ENCODE measurements at regions not wholly inside any gene's neighbourhood (a gene's known extent, or its start where the extent isn't known, plus 50 kb on each side); places are given as distances from the start of the nearest gene placed in this dataset.

- Histone ChIP-seq H3K4me2 (ENCODE audit: low read length) (no peak overlapping the region), H3K36me3 (ENCODE audit: control insufficient read depth, insufficient read depth, low read length) (no peaks in the 10 kb centered on the region), H3K4me1 (ENCODE audit: control insufficient read depth, low read depth, low read length) (no peaks in the 10 kb centered on the region), H3K23ac (ENCODE audit: low read length) (no peak overlapping the region), H3K56ac (ENCODE audit: low read length) (no peak overlapping the region), H3K9ac (ENCODE audit: low read length) (no peak overlapping the region), H2BK120ac (ENCODE audit: low read depth, low read length) (no peak overlapping the region), H3K4me3 (ENCODE audit: low read length) (no peak overlapping the region), H3K27ac (ENCODE audit: low read depth, low read length) (no peak overlapping the region), H4K5ac (ENCODE audit: low read length) (no peak overlapping the region), H3K27me3 (ENCODE audit: insufficient read depth, low read length, poor library complexity) (no peaks in the 10 kb centered on the region), H3K4ac (ENCODE audit: low read depth, low read length) (no peak overlapping the region), H3K18ac (ENCODE audit: low read length) (no peak overlapping the region), H2AK5ac (ENCODE audit: low read length) (no peak overlapping the region), H3K79me2 (ENCODE audit: control insufficient read depth, insufficient read depth, low read length) (no peaks in the 10 kb centered on the region), H3K79me1 (ENCODE audit: low read length) (no peaks in the 10 kb centered on the region), H4K8ac (ENCODE audit: low read depth, low read length) (no peak overlapping the region), H2BK15ac (replicated peaks; ENCODE audit: low read depth) (no peak overlapping the region), H2BK5ac (ENCODE audit: low read length) (no peak overlapping the region)
- no peak for DNase-seq
- WGBS (ENCODE audit: extremely low coverage, insufficient coverage, low lambda C conversion rate) = no CpG with 5 or more reads among the region's 5 CpGs
These were observed 94.3 kb upstream of the SDK1 start for GRCh38 chr7:3206771-3207191.

- Histone ChIP-seq H3K18ac (ENCODE audit: low read length) (no peak overlapping the region), H2AK5ac (ENCODE audit: low read length) (no peak overlapping the region), H2BK5ac (ENCODE audit: low read length) (no peak overlapping the region), H4K8ac (ENCODE audit: low read depth, low read length) (no peak overlapping the region), H3K27ac (ENCODE audit: low read depth, low read length) (no peak overlapping the region), H3K79me1 (ENCODE audit: low read length) (no peaks in the 10 kb centered on the region), H4K5ac (ENCODE audit: low read length) (no peak overlapping the region), H2BK120ac (ENCODE audit: low read depth, low read length) (no peak overlapping the region), H3K4me2 (ENCODE audit: low read length) (no peak overlapping the region), H3K23ac (ENCODE audit: low read length) (no peak overlapping the region), H3K36me3 (ENCODE audit: control insufficient read depth, insufficient read depth, low read length) (no peaks in the 10 kb centered on the region), H3K27me3 (ENCODE audit: insufficient read depth, low read length, poor library complexity) (no peaks in the 10 kb centered on the region), H3K4ac (ENCODE audit: low read depth, low read length) (no peak overlapping the region), H3K4me1 (ENCODE audit: control insufficient read depth, low read depth, low read length) (no peaks in the 10 kb centered on the region), H3K56ac (ENCODE audit: low read length) (no peak overlapping the region), H2BK15ac (replicated peaks; ENCODE audit: low read depth) (no peak overlapping the region), H3K4me3 (ENCODE audit: low read length) (no peak overlapping the region), H3K9ac (ENCODE audit: low read length) (no peak overlapping the region), H3K79me2 (ENCODE audit: control insufficient read depth, insufficient read depth, low read length) (no peaks in the 10 kb centered on the region)
- DNase-seq = no peak
- WGBS (ENCODE audit: extremely low coverage, insufficient coverage, low lambda C conversion rate) = no CpG with 5 or more reads among the region's 11 CpGs
These were observed 93.6 kb upstream of the SDK1 start for GRCh38 chr7:3207387-3207902.

- no peaks in the 10 kb centered on the region for H3K79me2 ChIP-seq (ENCODE audit: control insufficient read depth, insufficient read depth, low read length)
- H3K4me3 ChIP-seq (ENCODE audit: low read length) = no peak overlapping the region
- H2AK5ac ChIP-seq (ENCODE audit: low read length) = no peak overlapping the region
- no peak overlapping the region for H4K5ac ChIP-seq (ENCODE audit: low read length)
- WGBS (ENCODE audit: extremely low coverage, insufficient coverage, low lambda C conversion rate) = no CpG with 5 or more reads among the region's 2 CpGs
- no peak overlapping the region for H3K23ac ChIP-seq (ENCODE audit: low read length)
- H3K9ac ChIP-seq (ENCODE audit: low read length) = no peak overlapping the region
- no peak overlapping the region for H3K56ac ChIP-seq (ENCODE audit: low read length)
- no peaks in the 10 kb centered on the region for H3K79me1 ChIP-seq (ENCODE audit: low read length)
- H2BK15ac ChIP-seq (replicated peaks; ENCODE audit: low read depth) = no peak overlapping the region
- no peak overlapping the region for H3K18ac ChIP-seq (ENCODE audit: low read length)
- H3K4ac ChIP-seq (ENCODE audit: low read depth, low read length) = no peak overlapping the region
- no peak overlapping the region for H3K27ac ChIP-seq (ENCODE audit: low read depth, low read length)
- H4K8ac ChIP-seq (ENCODE audit: low read depth, low read length) = no peak overlapping the region
- DNase-seq = peak; percentile 47
- H3K36me3 ChIP-seq (ENCODE audit: control insufficient read depth, insufficient read depth, low read length) = no peaks in the 10 kb centered on the region
- H3K4me2 ChIP-seq (ENCODE audit: low read length) = no peak overlapping the region
- H2BK5ac ChIP-seq (ENCODE audit: low read length) = no peak overlapping the region
- H3K27me3 ChIP-seq (ENCODE audit: insufficient read depth, low read length, poor library complexity) = no peaks in the 10 kb centered on the region
- H2BK120ac ChIP-seq (ENCODE audit: low read depth, low read length) = no peak overlapping the region
- H3K4me1 ChIP-seq (ENCODE audit: control insufficient read depth, low read depth, low read length) = no peaks in the 10 kb centered on the region
These were observed 90.5 kb upstream of the SDK1 start for GRCh38 chr7:3210531-3210930.

- no peak overlapping the region for H3K4ac ChIP-seq (ENCODE audit: low read depth, low read length)
- H2AK5ac ChIP-seq (ENCODE audit: low read length) = no peak overlapping the region
- no peaks in the 10 kb centered on the region for H3K79me1 ChIP-seq (ENCODE audit: low read length)
- no peaks in the 10 kb centered on the region for H3K27me3 ChIP-seq (ENCODE audit: insufficient read depth, low read length, poor library complexity)
- H3K36me3 ChIP-seq (ENCODE audit: control insufficient read depth, insufficient read depth, low read length) = no peaks in the 10 kb centered on the region
- H3K56ac ChIP-seq (ENCODE audit: low read length) = no peak overlapping the region
- no peak overlapping the region for H3K9ac ChIP-seq (ENCODE audit: low read length)
- no peak overlapping the region for H2BK120ac ChIP-seq (ENCODE audit: low read depth, low read length)
- H3K4me2 ChIP-seq (ENCODE audit: low read length) = no peak overlapping the region
- no peak for DNase-seq
- WGBS (ENCODE audit: extremely low coverage, insufficient coverage, low lambda C conversion rate) = no CpG with 5 or more reads among the region's 4 CpGs
- no peak overlapping the region for H2BK5ac ChIP-seq (ENCODE audit: low read length)
- no peak overlapping the region for H4K5ac ChIP-seq (ENCODE audit: low read length)
- H3K4me3 ChIP-seq (ENCODE audit: low read length) = no peak overlapping the region
- H3K18ac ChIP-seq (ENCODE audit: low read length) = no peak overlapping the region
- no peaks in the 10 kb centered on the region for H3K4me1 ChIP-seq (ENCODE audit: control insufficient read depth, low read depth, low read length)
- H3K27ac ChIP-seq (ENCODE audit: low read depth, low read length) = no peak overlapping the region
- no peaks in the 10 kb centered on the region for H3K79me2 ChIP-seq (ENCODE audit: control insufficient read depth, insufficient read depth, low read length)
- no peak overlapping the region for H4K8ac ChIP-seq (ENCODE audit: low read depth, low read length)
- no peak overlapping the region for H3K23ac ChIP-seq (ENCODE audit: low read length)
- no peak overlapping the region for H2BK15ac ChIP-seq (replicated peaks; ENCODE audit: low read depth)
These were observed 87.0 kb upstream of the SDK1 start for GRCh38 chr7:3214090-3214413.

- H2BK5ac ChIP-seq (ENCODE audit: low read length) = no peak overlapping the region
- no peak overlapping the region for H3K23ac ChIP-seq (ENCODE audit: low read length)
- H3K27me3 ChIP-seq (ENCODE audit: insufficient read depth, low read length, poor library complexity) = no peaks in the 10 kb centered on the region
- H3K27ac ChIP-seq (ENCODE audit: low read depth, low read length) = no peak overlapping the region
- DNase-seq = no peak
- no CpG with 5 or more reads among the region's 14 CpGs for WGBS (ENCODE audit: extremely low coverage, insufficient coverage, low lambda C conversion rate)
- no peak overlapping the region for H4K8ac ChIP-seq (ENCODE audit: low read depth, low read length)
- H3K79me1 ChIP-seq (ENCODE audit: low read length) = no peaks in the 10 kb centered on the region
- no peak overlapping the region for H2BK15ac ChIP-seq (replicated peaks; ENCODE audit: low read depth)
- H3K4me3 ChIP-seq (ENCODE audit: low read length) = no peak overlapping the region
- no peak overlapping the region for H3K56ac ChIP-seq (ENCODE audit: low read length)
- no peak overlapping the region for H4K5ac ChIP-seq (ENCODE audit: low read length)
- H3K4me1 ChIP-seq (ENCODE audit: control insufficient read depth, low read depth, low read length) = no peaks in the 10 kb centered on the region
- no peak overlapping the region for H2AK5ac ChIP-seq (ENCODE audit: low read length)
- no peak overlapping the region for H3K9ac ChIP-seq (ENCODE audit: low read length)
- no peak overlapping the region for H3K18ac ChIP-seq (ENCODE audit: low read length)
- H3K4ac ChIP-seq (ENCODE audit: low read depth, low read length) = no peak overlapping the region
- no peak overlapping the region for H2BK120ac ChIP-seq (ENCODE audit: low read depth, low read length)
- no peaks in the 10 kb centered on the region for H3K79me2 ChIP-seq (ENCODE audit: control insufficient read depth, insufficient read depth, low read length)
- no peak overlapping the region for H3K4me2 ChIP-seq (ENCODE audit: low read length)
- H3K36me3 ChIP-seq (ENCODE audit: control insufficient read depth, insufficient read depth, low read length) = no peaks in the 10 kb centered on the region
These were observed 85.1 kb upstream of the SDK1 start for GRCh38 chr7:3215624-3216585.
